ENCODE measurements at regions not wholly inside any gene's neighbourhood (a gene's known extent, or its start where the extent isn't known, plus 50 kb on each side); places are given as distances from the start of the nearest gene placed in this dataset.

GRCh38 chr6:149185799-149186357 is 131.6 kb upstream of the TAB2 start:
- TF ChIP-seq EZH2phosphoT487 (IDR thresholded peaks at IDR 0.05; ENCODE audit: borderline replicate concordance, low read length) (no peak), CTCF (conservative IDR thresholded peaks at IDR 0.05; ENCODE audit: low read depth, low read length) (no peak)
